Neural progenitor cell (in vitro differentiated cells): ENCODE measurements at regions not wholly inside any gene's neighbourhood (a gene's known extent, or its start where the extent isn't known, plus 50 kb on each side); places are given as distances from the start of the nearest gene placed in this dataset.

Experiments used
- EZH2 ChIP-seq: fragments of 200-600 bp; sonication (generic); IDR thresholded peaks from 2 replicates; pipeline ENCODE4 v1.6.1; 2017; ENCODE audit warnings: antibody characterized with exemption, mild to moderate bottlenecking, moderate library complexity
- EZH2phosphoT487 ChIP-seq: fragments of 200-600 bp; sonication (generic); IDR thresholded peaks from 2 replicates; pipeline ENCODE4 v1.6.1; 2017; ENCODE audit warnings: antibody characterized with exemption
- TF ChIP-seq, protein P1 (sequence below): fragments of 200-600 bp; sonication (generic); IDR thresholded peaks from 2 replicates; pipeline ENCODE4 v1.5.1; 2017; ENCODE audit warnings: antibody characterized with exemption, mild to moderate bottlenecking

- TF ChIP-seq, protein P1, sequence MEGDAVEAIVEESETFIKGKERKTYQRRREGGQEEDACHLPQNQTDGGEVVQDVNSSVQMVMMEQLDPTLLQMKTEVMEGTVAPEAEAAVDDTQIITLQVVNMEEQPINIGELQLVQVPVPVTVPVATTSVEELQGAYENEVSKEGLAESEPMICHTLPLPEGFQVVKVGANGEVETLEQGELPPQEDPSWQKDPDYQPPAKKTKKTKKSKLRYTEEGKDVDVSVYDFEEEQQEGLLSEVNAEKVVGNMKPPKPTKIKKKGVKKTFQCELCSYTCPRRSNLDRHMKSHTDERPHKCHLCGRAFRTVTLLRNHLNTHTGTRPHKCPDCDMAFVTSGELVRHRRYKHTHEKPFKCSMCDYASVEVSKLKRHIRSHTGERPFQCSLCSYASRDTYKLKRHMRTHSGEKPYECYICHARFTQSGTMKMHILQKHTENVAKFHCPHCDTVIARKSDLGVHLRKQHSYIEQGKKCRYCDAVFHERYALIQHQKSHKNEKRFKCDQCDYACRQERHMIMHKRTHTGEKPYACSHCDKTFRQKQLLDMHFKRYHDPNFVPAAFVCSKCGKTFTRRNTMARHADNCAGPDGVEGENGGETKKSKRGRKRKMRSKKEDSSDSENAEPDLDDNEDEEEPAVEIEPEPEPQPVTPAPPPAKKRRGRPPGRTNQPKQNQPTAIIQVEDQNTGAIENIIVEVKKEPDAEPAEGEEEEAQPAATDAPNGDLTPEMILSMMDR, result no peak
- TF ChIP-seq EZH2, result no peak
- no peak for TF ChIP-seq EZH2phosphoT487
Observed at GRCh38 chr1:79507770-79508169, 501.2 kb upstream of the ADGRL4 start.
